Activated CD8-positive, alpha-beta T cell treated with anti-CD3 and anti-CD28 coated beads, Interleukin-2, amount 10 ng/mL, durations not matched to agents 7 days and 5 days (primary cell): ENCODE measurements at regions not wholly inside any gene's neighbourhood (a gene's known extent, or its start where the extent isn't known, plus 50 kb on each side); places are given as distances from the start of the nearest gene placed in this dataset.
"Not testable (repeated sequence)": the region's sequence is repeated elsewhere in the genome, so short reads cannot be mapped to it uniquely, and the experiment has no call there.

ENCODE experiments used
- ATAC-seq: fragments of 150-1000 bp; cut with Tn5 transposase; one replicate; pipeline ENCODE4 v1.10.0; 2021; ENCODE audit warnings: moderate library complexity
- CTCF ChIA-PET: fragments of 350-600 bp; sonication (Branson Sonifier 250); formaldehyde crosslinking; loops from one replicate; lab custom pipeline; 2021; ENCODE audit warnings: antibody characterized with exemption; lab: Charles Lee
- POLR2A ChIA-PET: fragments of 350-600 bp; sonication (Branson Sonifier 250); formaldehyde crosslinking; loops from one replicate; lab custom pipeline; 2021; ENCODE audit warnings: antibody characterized with exemption; lab: Charles Lee
- DNase-seq: peaks from one replicate; pipeline ENCODE4 v3.0.0-alpha.2; 2020
- H3K27ac Mint-ChIP-seq: one replicate; pipeline ENCODE4 v1.8.0; 2021; ENCODE audit warnings: mild to moderate bottlenecking, mixed read lengths
- H3K27me3 Mint-ChIP-seq: one replicate; pipeline ENCODE4 v1.8.0; 2021; ENCODE audit warnings: low read depth, mixed read lengths
- H3K36me3 Mint-ChIP-seq: one replicate; pipeline ENCODE4 v1.8.0; 2021; ENCODE audit warnings: low read depth, mixed read lengths
- H3K4me1 Mint-ChIP-seq: one replicate; pipeline ENCODE4 v1.8.0; 2021; ENCODE audit warnings: low read depth, mixed read lengths
- H3K4me3 Mint-ChIP-seq: one replicate; pipeline ENCODE4 v1.8.0; 2021; ENCODE audit warnings: mild to moderate bottlenecking, mixed read lengths
- H3K9me3 Mint-ChIP-seq: one replicate; pipeline ENCODE4 v1.8.0; 2022; ENCODE audit warnings: mixed read lengths; ENCODE audit not compliant: insufficient read depth

DNA sequence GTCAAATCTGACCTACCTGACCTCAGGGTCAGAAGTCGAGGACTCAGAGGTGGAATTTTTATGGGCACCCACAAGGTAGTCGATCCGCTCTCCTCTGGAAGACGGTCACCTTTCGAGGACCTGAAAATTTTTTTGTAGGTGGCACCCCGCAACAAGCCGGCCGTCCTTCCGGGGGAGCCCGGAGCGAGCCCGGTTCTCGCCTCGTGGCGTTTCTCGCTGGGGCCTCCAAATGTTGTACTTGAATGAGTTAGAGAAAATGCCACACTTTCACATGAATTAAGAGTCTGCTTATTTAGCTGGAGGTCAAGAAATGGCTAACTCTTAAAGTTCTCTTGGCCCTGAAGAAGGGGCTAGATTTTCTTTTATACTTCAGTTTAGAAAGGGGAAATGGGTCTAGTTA, 169.0 kb upstream of the CCZ1B start:
- H3K27ac Mint-ChIP-seq, H3K4me1 Mint-ChIP-seq, H3K27me3 Mint-ChIP-seq, H3K36me3 Mint-ChIP-seq, ATAC-seq, H3K4me3 Mint-ChIP-seq, POLR2A ChIA-PET, H3K9me3 Mint-ChIP-seq, CTCF ChIA-PET, DNase-seq: not testable (repeated sequence)

DNA sequence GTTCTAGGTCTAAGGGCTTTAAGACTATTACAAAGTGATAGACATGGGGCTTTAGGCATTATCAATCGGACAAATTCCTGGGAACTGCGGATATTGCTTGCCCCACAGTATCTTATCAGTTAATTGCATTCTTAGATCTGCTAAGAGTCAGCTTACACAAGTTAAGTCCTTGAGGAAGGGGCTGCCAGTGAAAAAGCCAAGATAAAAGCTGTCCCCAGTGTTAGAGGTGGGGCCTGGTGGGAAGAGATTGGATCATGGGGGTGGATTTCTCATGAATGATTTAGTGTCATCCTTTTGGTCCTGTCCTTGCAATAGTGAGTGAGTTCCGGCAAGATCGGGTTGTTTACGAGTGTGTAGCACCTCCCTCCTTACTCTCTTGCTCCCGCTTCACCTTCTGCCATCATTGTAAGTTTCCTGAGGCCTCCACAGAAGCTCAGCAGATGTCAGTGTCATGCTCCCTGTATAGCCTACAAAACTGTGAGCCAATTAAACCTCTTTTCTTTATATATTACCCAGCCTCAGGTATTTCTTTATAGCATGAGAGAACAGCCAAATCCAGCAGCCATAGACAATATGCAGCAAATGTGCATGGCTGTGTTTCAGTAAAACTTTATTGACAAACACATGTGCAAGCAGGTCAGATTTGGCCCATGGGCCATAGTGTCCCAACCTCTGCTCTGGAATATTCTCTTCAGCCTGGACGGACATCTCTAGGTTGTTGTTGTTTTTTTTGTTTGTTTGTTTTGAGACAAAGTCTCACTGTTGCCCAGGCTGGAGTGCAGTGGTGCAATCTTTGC, 169.6 kb upstream of the CCZ1B start:
- H3K4me1 Mint-ChIP-seq, ATAC-seq, CTCF ChIA-PET, H3K36me3 Mint-ChIP-seq, DNase-seq, H3K27ac Mint-ChIP-seq, POLR2A ChIA-PET, H3K27me3 Mint-ChIP-seq, H3K9me3 Mint-ChIP-seq, H3K4me3 Mint-ChIP-seq: not testable (repeated sequence)

DNA sequence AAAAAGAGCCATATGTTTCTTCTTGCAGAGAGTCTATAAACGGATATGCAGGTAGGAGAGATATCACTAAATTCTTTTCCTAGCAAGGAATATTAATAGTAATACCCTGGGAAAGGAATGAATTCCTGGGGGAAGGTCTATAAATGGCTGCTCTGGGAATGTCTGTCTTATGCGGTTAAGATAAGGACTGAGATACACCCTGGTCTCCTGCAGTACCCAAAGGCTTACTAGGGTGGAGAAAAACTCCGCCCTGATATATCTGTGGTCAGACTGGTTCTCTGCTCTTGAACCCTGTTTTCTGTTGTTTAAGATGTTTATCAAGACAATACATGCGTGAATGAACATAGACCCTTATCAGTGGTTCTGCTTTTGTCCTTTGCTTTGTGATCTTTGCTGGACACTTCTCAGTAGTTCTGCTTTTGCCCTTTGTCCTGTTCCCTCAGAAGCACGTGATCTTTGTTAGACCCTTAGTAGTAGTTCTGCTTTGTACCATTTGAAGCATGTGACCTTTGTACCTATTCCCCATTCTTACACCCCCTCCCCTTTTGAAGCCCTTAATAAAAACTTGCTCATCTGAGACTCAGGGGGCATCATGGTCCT, 173.1 kb upstream of the CCZ1B start:
- DNase-seq, POLR2A ChIA-PET, CTCF ChIA-PET: not testable (repeated sequence)

DNA sequence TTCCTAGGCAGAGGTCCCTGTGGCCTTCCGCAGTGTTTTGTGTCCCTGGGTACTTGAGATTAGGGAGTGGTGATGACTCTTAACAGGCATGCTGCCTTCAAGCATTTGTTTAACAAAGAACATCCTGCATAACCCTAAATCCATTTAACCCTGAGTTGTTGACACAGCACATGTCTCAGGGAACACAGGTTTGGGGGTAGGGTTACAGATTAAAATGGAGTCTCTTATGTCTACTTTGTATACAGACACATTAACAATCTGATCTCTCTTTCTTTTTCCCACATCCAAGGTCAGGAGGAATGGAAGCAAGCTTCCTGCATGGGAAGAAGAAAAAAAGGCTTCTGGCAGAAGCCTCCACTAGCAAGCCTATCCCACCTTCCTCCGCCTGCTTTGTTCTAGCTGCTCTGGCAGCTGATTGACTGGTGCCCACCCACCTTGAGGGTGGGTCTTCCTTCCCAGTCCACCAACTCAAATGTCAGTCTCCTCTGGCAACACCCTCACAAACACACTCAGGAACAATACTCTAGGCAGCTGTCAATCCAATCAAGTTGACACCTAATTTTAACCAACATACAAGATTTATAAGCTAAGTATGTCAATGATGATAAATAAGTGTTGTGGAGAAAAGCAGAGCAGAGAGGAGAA, 176.5 kb upstream of the CCZ1B start:
- ATAC-seq (no peak), DNase-seq (no peak)
- H3K9me3 Mint-ChIP-seq = no peaks in the 10 kb centered on the region
- no peaks in the 10 kb centered on the region for H3K4me1 Mint-ChIP-seq
- no peak overlapping the region for H3K27ac Mint-ChIP-seq
- no peak overlapping the region for H3K4me3 Mint-ChIP-seq
- ChIA-PET CTCF (no interaction called here), POLR2A (no interaction called here)
- H3K36me3 Mint-ChIP-seq = no peaks in the 10 kb centered on the region
- peaks cover 8% of the 10 kb centered on the region for H3K27me3 Mint-ChIP-seq

More for the DNA sequence above, 173.1 kb upstream of the CCZ1B start:
- not testable (repeated sequence) for H3K27me3 Mint-ChIP-seq, H3K9me3 Mint-ChIP-seq, H3K36me3 Mint-ChIP-seq, H3K4me1 Mint-ChIP-seq, H3K27ac Mint-ChIP-seq, ATAC-seq, H3K4me3 Mint-ChIP-seq

DNA sequence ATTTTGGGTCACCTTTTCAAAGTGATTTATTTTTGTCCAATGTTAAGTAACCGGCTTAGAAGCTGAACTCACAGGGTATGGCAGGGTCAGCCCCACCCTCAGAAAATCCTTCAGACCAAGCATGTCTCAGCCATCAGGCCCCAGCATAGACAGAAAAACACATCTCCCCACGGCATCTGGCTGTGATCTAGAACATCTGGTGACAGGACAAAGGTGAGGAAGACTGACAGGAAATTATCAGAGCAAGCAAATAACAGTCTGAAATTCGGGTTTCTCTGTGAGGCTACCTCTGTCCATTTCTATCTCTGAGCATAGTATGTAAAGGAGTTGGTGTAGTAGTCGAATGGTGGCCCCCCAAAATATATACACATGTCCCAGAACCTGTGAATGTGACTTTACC, 177.0 kb upstream of the C1GALT1 start:
- no peak for ATAC-seq
- ChIA-PET CTCF (no interaction called here), POLR2A (no interaction called here)
- H3K36me3 Mint-ChIP-seq = no peaks in the 10 kb centered on the region
- H3K4me1 Mint-ChIP-seq = no peaks in the 10 kb centered on the region
- no peak for DNase-seq
- no peaks in the 10 kb centered on the region for H3K9me3 Mint-ChIP-seq
- H3K4me3 Mint-ChIP-seq = no peak overlapping the region
- no peak overlapping the region for H3K27ac Mint-ChIP-seq
- peaks cover 8% of the 10 kb centered on the region for H3K27me3 Mint-ChIP-seq

DNA sequence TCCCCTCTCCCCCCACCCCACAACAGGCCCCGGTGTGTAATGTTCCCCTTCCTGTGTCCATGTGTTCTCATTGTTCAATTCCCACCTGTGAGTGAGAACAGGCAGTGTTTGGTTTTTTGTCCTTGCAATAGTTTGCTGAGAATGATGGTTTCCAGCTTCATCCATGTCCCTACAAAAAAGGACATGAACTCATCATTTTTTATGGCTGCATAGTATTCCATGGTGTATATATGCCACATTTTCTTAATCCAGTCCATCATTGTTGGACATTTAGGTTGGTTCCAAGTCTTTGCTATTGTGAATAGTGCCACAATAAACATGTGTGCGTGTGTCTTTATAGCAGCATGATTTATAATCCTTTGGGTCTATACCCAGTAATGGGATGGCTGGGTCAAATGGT, 176.4 kb upstream of the C1GALT1 start:
- not testable (repeated sequence) for ATAC-seq, H3K27me3 Mint-ChIP-seq, H3K4me1 Mint-ChIP-seq

DNA sequence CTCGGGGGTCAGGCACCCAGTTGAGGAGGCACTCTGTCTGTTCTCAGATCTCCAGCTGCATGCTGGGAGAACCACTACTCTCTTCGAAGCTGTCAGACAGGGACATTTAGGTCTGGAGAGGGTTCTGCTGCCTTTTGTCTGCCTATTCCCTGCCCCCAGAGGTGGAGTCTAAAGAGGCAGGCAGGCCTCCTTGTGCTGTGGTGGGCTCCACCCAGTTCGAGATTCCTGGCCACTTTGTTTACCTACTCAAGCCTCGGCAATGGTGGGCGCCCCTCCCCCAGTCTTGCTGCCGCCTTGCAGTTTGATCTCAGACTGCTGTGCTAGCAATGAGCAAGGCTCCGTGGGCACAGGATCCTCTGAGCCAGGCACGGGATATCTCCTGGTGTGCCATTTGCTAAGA, 171.1 kb upstream of the C1GALT1 start:
- H3K36me3 Mint-ChIP-seq, ATAC-seq, H3K9me3 Mint-ChIP-seq, CTCF ChIA-PET, H3K27me3 Mint-ChIP-seq, H3K4me1 Mint-ChIP-seq, DNase-seq, POLR2A ChIA-PET, H3K27ac Mint-ChIP-seq, H3K4me3 Mint-ChIP-seq: not testable (repeated sequence)

More for the DNA sequence above, 176.4 kb upstream of the C1GALT1 start:
- DNase-seq, POLR2A ChIA-PET, H3K27ac Mint-ChIP-seq, H3K36me3 Mint-ChIP-seq, H3K9me3 Mint-ChIP-seq, H3K4me3 Mint-ChIP-seq, CTCF ChIA-PET: not testable (repeated sequence)

DNA sequence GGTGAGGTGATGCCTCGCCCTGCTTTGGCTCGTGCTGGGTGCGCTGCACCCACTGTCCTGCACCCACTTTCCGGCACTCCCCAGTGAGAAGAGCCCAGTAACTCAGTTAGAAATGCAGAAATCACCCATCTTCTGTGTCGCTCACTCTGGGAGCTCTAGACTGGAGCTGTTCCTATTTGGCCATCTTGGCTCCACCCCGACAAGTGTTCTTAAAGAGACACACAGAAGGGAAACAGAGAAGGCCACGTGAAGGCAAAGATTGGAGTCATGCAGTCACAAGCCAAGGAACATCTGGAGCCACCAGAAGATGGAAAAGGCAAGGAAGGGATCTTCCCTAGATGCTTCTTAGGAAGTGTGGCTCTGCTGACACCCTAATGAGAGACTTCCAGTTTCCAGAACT, 170.6 kb upstream of the C1GALT1 start:
- POLR2A ChIA-PET, H3K4me1 Mint-ChIP-seq, DNase-seq, H3K27ac Mint-ChIP-seq, H3K9me3 Mint-ChIP-seq, H3K27me3 Mint-ChIP-seq, ATAC-seq, H3K36me3 Mint-ChIP-seq, H3K4me3 Mint-ChIP-seq, CTCF ChIA-PET: not testable (repeated sequence)

DNA sequence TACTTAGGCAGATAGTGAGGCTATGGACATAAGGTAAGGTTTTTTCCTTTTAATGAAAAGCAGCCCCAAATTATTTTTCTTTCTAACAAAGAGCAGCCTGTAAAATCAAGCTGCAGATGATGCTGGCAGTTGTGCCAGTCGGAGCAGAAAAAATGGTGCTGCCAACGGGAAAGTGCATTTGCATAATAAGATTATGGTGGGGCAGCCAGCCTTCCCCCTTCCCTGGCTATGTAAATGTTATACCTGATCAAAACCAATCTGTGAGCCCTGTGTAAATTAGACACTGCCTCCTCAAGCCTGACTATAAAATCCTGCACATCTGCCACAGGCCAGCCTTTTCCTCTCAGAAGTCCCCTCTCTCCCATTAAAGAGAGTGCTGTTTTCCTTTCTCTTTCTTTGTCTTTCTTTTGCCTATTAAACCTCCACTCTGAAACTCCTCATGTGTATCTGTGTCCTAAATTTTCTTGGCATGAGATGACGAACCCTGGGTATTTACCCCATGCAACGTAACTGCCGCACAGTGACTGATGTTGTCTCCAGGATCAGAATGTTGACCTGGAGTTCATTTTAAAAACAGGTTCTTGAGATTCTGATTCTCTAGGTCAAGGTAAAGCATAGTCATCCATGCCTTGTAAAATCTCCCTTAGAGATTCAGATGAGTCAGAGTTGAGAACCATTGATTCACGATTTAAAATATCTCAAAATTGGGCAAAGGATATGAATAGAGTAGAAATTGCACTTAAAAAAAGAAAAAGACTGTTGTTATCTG, 167.3 kb upstream of the C1GALT1 start:
- no peaks in the 10 kb centered on the region for H3K36me3 Mint-ChIP-seq
- no peak for ATAC-seq
- no peaks in the 10 kb centered on the region for H3K4me1 Mint-ChIP-seq
- no peak overlapping the region for H3K27ac Mint-ChIP-seq
- no peak overlapping the region for H3K4me3 Mint-ChIP-seq
- peaks cover 10% of the 10 kb centered on the region for H3K27me3 Mint-ChIP-seq
- ChIA-PET CTCF (no interaction called here), POLR2A (no interaction called here)
- no peak for DNase-seq
- H3K9me3 Mint-ChIP-seq = no peaks in the 10 kb centered on the region

DNA sequence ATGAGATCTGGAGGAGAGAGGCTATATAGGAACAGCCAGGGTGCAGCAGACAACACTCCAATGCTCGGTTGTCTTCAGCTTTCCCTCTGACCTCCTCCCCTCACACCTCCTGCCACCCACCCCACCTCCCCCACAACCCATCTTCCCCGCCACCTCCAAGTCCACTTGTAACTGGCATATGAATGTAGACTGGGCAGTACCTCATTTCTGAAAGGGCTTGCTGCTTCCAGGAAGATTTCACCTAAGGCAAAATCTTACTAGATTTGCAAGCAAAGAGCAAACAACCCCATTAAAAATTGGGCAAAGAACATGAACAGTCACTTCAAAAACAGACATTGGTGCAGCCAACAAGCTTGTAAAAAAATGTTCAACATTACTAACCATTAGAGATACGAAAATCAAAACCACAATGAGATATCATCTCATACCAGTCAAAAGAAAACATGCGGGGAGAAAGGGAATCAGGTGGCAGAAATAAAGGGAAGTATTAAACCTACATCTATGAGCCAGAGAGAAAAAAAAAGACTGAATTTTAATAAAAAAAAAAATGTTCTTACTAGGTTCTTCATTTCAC, 164.6 kb upstream of the C1GALT1 start:
- Mint-ChIP-seq H3K4me1 (no peaks in the 10 kb centered on the region), H3K27ac (no peak overlapping the region), H3K4me3 (no peak overlapping the region), H3K9me3 (no peaks in the 10 kb centered on the region), H3K27me3 (peaks cover 6% of the 10 kb centered on the region), H3K36me3 (no peaks in the 10 kb centered on the region)
- ChIA-PET POLR2A (no interaction called here), CTCF (no interaction called here)
- ATAC-seq (no peak), DNase-seq (no peak)

DNA sequence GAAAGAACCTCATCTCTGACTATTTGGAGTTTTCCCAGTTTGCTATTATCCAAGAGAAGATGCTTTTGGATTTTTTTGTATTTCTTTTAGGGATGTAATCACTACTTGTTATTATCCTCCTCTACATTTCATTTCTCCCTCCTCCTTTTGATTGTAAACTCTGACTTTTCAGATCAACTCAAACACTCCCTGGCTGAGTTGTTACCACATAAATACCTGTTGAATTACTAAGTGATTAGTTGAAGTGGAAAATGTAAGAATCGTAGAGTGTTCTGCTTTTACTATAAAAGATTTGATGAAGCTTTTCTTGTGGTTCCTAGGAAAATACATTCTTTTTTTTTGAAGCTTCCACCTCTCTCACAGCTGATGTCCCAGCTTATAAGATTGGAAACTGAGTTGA, 164.1 kb upstream of the C1GALT1 start:
- Mint-ChIP-seq H3K27me3 (peaks cover 6% of the 10 kb centered on the region), H3K4me3 (no peak overlapping the region), H3K27ac (no peak overlapping the region), H3K4me1 (no peaks in the 10 kb centered on the region), H3K9me3 (no peaks in the 10 kb centered on the region), H3K36me3 (no peaks in the 10 kb centered on the region)
- ChIA-PET CTCF (no interaction called here), POLR2A (no interaction called here)
- DNase-seq (no peak), ATAC-seq (no peak)
